ENCODE measurements at regions not wholly inside any gene's neighbourhood (a gene's known extent, or its start where the extent isn't known, plus 50 kb on each side); places are given as distances from the start of the nearest gene placed in this dataset.
A peak's percentile ranks its signal among the peaks of the same experiment; 100 is the strongest.
"Not testable (repeated sequence)": the region's sequence is repeated elsewhere in the genome, so short reads cannot be mapped to it uniquely, and the experiment has no call there.

GRCh38 chr16:76121636-76122035, 155.6 kb upstream of the CNTNAP4 start:
- TF ChIP-seq CTCF (IDR thresholded peaks at IDR 0.05; ENCODE audit: control insufficient read depth, extremely low read depth, insufficient read depth), result no peak
- no peak overlapping the region for H3K4me3 ChIP-seq (ENCODE audit: low read depth, low read length)
- no peak for DNase-seq (ENCODE audit: low read depth)

- TF ChIP-seq CTCF (IDR thresholded peaks at IDR 0.05; ENCODE audit: control insufficient read depth, extremely low read depth, insufficient read depth), result no peak
- no peak for DNase-seq (ENCODE audit: low read depth)
- no peak overlapping the region for H3K4me3 ChIP-seq (ENCODE audit: low read depth, low read length)
Measured at GRCh38 chr16:76123966-76124365, 153.2 kb upstream of the CNTNAP4 start.

GRCh38 chr16:76125871-76126270, 151.3 kb upstream of the CNTNAP4 start:
- no peak overlapping the region for H3K4me3 ChIP-seq (ENCODE audit: low read depth, low read length)
- DNase-seq (ENCODE audit: low read depth), result no peak
- TF ChIP-seq CTCF (IDR thresholded peaks at IDR 0.05; ENCODE audit: control insufficient read depth, extremely low read depth, insufficient read depth), result no peak

- H3K4me3 ChIP-seq (ENCODE audit: low read depth, low read length), result not testable (repeated sequence)
- peak; percentile 10 for DNase-seq (ENCODE audit: low read depth)
Measured at GRCh38 chr16:76138056-76138455, 139.1 kb upstream of the CNTNAP4 start.

GRCh38 chr16:76157629-76158028, 119.6 kb upstream of the CNTNAP4 start:
- peak; percentile 42 for TF ChIP-seq CTCF (IDR thresholded peaks at IDR 0.05; ENCODE audit: control insufficient read depth, extremely low read depth, insufficient read depth)
- H3K4me3 ChIP-seq (ENCODE audit: low read depth, low read length), result no peak overlapping the region
- no peak for DNase-seq (ENCODE audit: low read depth)

GRCh38 chr16:76162046-76162445, 115.2 kb upstream of the CNTNAP4 start:
- H3K4me3 ChIP-seq (ENCODE audit: low read depth, low read length), result no peak overlapping the region
- no peak for TF ChIP-seq CTCF (IDR thresholded peaks at IDR 0.05; ENCODE audit: control insufficient read depth, extremely low read depth, insufficient read depth)
- DNase-seq (ENCODE audit: low read depth), result no peak

GRCh38 chr16:76164970-76165558, 112.1 kb upstream of the CNTNAP4 start:
- DNase-seq (ENCODE audit: low read depth), result no peak
- TF ChIP-seq CTCF (IDR thresholded peaks at IDR 0.05; ENCODE audit: control insufficient read depth, extremely low read depth, insufficient read depth), result no peak
- H3K4me3 ChIP-seq (ENCODE audit: low read depth, low read length), result no peak overlapping the region

Measured in LNCaP clone FGC (cell line).